ENCODE measurements at regions not wholly inside any gene's neighbourhood (a gene's known extent, or its start where the extent isn't known, plus 50 kb on each side); places are given as distances from the start of the nearest gene placed in this dataset.
"Not testable (repeated sequence)": the region's sequence is repeated elsewhere in the genome, so short reads cannot be mapped to it uniquely, and the experiment has no call there.

GRCh38 chr17:43345515-43345914, 53.3 kb upstream of the ARL4D start:
- not testable (repeated sequence) for TF ChIP-seq CTCF (IDR thresholded peaks at IDR 0.05; ENCODE audit: insufficient read depth, low read length); GABPA (IDR thresholded peaks at IDR 0.05; ENCODE audit: low read depth); POLR2AphosphoS5 (IDR thresholded peaks at IDR 0.05; ENCODE audit: low read depth); REST (IDR thresholded peaks at IDR 0.05; ENCODE audit: insufficient replicate concordance, low read depth); SPI1 (IDR thresholded peaks at IDR 0.05; ENCODE audit: borderline replicate concordance, low read depth)

All from HL-60 (cell line).